Dermis blood vessel endothelial cell (primary cell): ENCODE measurements at regions not wholly inside any gene's neighbourhood (a gene's known extent, or its start where the extent isn't known, plus 50 kb on each side); places are given as distances from the start of the nearest gene placed in this dataset.

Source experiments
- DNase-seq: peaks from one replicate; pipeline ENCODE4 v3.0.0; 2010

- DNase-seq: no peak
Measured at GRCh38 chr2:59538398-59538911, 1015.0 kb downstream of the BCL11A start.

DNA sequence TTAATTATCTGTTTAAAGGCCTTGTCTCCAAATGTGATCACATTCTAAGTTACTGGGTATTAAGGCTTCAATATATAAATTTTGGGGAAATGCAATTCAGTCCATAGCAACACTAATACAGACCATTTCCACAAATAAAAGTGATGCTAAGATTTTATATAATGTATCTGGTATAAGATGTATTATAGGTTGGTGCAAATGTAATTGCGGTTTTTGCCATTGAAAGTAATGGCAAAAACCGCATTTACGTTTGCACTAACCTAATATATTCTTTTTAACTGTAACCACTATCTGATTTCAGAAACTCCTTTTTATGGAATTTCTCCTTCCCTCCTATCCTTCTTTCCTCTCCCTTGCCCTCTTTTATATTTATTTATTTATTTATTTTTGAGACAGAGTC, 1020.6 kb downstream of the BCL11A start:
- DNase-seq: no peak

DNA sequence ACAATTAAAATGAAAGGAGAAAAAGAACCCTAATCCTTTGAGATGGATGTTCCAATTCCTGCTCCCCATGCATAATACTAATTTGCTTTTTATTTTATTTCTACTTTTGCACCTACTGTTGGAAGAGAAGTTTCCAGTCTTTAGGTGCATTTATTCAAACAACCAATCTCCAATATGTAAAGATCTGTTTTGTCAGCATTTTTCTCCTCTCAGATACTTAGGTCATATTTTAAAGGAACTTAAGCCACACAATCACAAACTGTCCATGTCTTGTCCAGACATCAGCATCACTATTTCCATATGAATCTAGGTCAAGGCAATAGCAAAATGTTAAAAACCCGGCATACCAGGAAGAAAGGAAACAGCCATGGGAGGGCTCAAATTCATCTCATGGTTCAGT, 1023.2 kb downstream of the BCL11A start:
- no peak for DNase-seq

- DNase-seq: no peak
Measured at GRCh38 chr2:59529726-59530125, 1023.7 kb downstream of the BCL11A start.

DNA sequence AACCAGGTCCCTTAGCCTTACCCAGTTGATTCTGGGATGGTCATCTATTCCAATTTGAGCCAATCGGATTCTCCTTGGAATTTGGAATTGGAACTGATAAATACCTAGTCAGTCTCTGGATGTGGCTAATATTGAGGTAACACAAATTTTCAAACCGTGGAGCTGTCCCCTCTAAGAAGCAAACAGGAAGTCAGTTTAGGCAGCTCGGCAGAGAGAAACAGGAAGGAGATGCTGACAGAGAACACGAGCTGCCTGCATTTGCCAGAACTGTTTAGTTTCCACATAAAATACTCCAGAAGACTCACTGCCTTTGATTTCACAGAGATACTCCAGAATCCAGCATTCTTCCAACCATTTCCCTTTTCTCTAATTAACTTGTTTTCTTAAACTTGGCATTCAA, 1024.9 kb downstream of the BCL11A start:
- DNase-seq: no peak

GRCh38 chr2:59502981-59503380, 1050.5 kb downstream of the BCL11A start:
- no peak for DNase-seq

DNA sequence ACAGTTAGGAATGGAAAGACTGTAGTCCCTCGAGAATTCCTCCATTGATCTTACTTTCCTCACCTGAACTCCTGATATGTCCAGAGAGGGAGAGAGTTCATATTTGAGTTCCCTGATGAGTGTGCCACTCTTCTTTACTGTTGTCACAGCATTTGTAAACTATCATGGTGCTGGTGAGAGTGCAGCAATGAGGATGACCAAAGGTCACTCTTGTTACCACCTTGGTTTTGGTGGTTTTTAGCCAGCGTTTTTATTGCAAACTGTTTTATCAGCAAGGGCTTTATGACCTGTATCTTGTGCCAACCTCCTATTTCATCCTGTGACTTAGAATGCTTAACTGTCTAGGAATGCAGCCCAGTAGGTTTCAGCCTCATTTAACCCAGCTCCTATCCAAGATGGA, 1062.5 kb downstream of the BCL11A start:
- no peak for DNase-seq

- DNase-seq: no peak
Measured at GRCh38 chr2:59490192-59490591, 1063.3 kb downstream of the BCL11A start.

- no peak for DNase-seq
Measured at GRCh38 chr2:59484673-59485072, 1068.8 kb downstream of the BCL11A start.

- no peak for DNase-seq
Measured at GRCh38 chr2:59463426-59463825, 1090.0 kb downstream of the BCL11A start.

DNA sequence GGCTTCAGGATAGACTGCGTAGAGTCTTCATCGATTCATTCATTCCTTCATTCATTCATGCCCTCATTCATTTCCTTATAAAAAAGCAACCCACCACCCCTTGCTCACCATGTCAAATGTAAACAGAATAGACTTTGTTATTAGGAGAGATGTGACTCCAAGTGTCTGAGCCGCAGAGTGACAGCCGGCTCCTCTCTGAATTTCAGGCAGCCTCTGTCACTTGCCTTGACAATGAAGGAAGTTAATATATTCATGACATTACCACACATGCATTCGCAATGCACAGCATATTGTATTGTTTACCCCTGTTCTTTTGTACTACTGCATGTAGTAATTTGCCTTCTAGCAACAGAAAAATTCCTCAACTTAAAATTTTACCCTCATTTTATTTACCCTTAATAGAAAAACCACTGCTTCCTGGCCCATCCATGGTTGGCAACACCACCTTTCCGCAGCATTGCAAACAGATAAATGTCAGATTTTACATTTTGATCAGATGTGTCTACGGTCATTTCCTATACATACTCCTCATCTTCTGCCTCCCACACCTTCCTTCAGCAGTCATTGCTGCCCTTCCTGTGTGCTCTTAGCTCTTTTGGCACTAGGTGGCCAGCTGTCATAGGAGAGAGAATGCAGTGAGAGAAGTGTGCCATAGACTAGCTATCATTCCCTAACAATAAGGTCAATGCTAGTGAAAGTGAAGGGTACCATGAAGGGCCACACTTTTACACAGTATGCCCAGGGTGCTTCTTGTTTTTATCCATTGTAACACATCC, 1090.8 kb downstream of the BCL11A start:
- DNase-seq: no peak

- DNase-seq: no peak
Measured at GRCh38 chr2:59461127-59461526, 1092.3 kb downstream of the BCL11A start.

- no peak for DNase-seq
Measured at GRCh38 chr2:59458800-59459199, 1094.7 kb downstream of the BCL11A start.

- no peak for DNase-seq
Measured at GRCh38 chr2:59456285-59456684, 1097.2 kb downstream of the BCL11A start.

DNA sequence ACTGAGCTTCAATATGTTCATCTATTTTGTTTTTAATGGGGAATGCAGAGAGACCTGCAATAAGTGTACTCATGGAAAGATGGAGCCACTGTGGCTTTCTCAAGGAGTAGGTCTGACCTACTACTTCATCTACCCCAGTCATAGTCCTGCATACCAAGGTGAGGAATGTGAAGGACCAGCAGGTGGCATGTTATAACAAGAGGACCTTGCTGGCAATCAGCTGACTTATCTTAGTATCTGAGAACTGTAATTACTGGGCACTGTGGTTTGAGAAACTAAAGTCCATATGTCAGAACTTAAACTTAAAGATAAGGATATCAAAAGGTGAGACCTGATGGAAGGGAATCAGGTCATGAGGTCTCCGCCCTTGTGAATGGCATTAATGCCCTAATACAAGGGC, 1104.2 kb downstream of the BCL11A start:
- DNase-seq: no peak

- no peak for DNase-seq
Measured at GRCh38 chr2:59440491-59440890, 1113.0 kb downstream of the BCL11A start.

- DNase-seq: no peak
Measured at GRCh38 chr2:59435635-59436034, 1117.8 kb downstream of the BCL11A start.

DNA sequence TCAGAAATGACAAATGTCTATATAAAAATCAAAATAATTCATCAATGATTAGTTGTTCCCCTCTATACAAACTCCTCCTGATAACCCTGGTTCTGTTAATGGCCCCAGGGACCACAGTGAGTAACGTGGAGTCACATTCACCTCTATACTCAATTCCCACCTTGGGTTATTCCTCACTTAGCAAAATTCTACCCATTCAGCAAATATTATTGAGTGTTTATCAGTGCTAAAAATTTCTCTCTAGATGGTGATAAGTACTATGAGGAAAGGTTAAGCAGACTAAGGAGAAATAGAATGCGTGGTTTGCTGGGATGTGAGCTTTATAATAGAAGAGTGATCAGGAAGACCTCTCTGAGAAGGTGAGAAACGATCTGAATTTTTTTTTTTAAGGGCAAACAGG, 1124.5 kb downstream of the BCL11A start:
- DNase-seq: no peak

GRCh38 chr2:59427980-59428379, 1125.5 kb downstream of the BCL11A start:
- DNase-seq: no peak

DNA sequence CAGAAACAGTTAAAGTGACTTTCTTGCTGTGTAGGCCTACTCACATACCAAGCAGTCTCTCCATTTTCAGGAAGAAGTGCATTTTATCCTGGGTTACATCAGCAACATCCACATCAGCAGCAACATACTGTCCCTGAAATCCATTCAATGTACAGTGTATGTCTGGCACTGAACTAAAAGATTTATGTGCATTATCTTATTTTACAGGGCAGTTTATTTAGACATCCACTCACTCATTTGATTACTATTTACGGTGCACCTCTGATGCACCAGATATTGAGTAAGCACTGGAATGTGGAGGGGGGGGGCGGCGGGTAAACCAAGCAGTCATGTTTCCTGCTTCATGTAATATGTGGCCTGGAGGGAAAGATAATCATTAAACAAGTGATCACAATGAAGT, 1128.2 kb downstream of the BCL11A start:
- no peak for DNase-seq

GRCh38 chr2:59413751-59414570, 1139.5 kb downstream of the BCL11A start:
- no peak for DNase-seq

- no peak for DNase-seq
Measured at GRCh38 chr2:59399126-59399525, 1154.3 kb downstream of the BCL11A start.

DNA sequence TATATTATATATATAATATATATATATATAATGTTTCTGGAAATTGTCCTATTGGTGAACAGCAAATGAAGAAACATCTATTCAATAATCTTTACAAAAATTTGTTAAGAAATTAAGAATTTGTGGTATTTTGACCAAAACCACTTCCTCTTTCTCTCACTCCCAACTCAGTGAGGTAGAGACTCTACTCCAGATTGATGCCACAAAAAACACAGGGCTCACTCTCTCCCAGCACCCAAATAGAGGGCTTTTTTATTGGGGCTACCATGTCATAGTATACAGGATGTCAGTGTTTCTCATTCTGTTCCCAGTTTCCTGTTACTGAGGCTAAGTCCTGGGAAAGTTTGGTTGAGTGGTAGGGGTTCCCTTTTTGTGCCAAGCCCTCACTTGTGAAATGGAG, 1155.4 kb downstream of the BCL11A start:
- DNase-seq: no peak

GRCh38 chr2:59395119-59395518, 1154.0 kb upstream of the FANCL start:
- no peak for DNase-seq
